Testis (tissue), 2 donors: ENCODE measurements at regions not wholly inside any gene's neighbourhood (a gene's known extent, or its start where the extent isn't known, plus 50 kb on each side); places are given as distances from the start of the nearest gene placed in this dataset.

Source experiments
- DNase-seq: peaks from one replicate; pipeline ENCODE4 v3.0.0-alpha.2; 2019
- H3K27ac ChIP-seq, 2 donors: fragments of 200-600 bp; sonication (generic); one replicate each; pipeline ENCODE4 v1.5.1; 2019
- H3K27me3 ChIP-seq: fragments of 200-600 bp; sonication (generic); one replicate; pipeline ENCODE4 v1.5.1; 2019
- H3K36me3 ChIP-seq: fragments of 200-600 bp; sonication (generic); one replicate; pipeline ENCODE4 v1.5.1; 2017; ENCODE audit warnings: low read depth; ENCODE audit errors: missing control alignments
- H3K4me1 ChIP-seq: fragments of 200-600 bp; sonication (generic); one replicate; pipeline ENCODE4 v1.5.1; 2019
- H3K4me3 ChIP-seq, 2 donors: fragments of 200-600 bp; sonication (generic); one replicate each; pipeline ENCODE4 v1.5.1; 2017 to 2019
- H3K9me3 ChIP-seq: fragments of 200-600 bp; sonication (generic); one replicate; pipeline ENCODE4 v1.5.1; 2017
- POLR2A ChIP-seq: fragments of 450-650 bp; IDR thresholded peaks from one replicate; pipeline ENCODE4 v1.6.1; 2017; ENCODE audit warnings: antibody characterized with exemption, mild to moderate bottlenecking, moderate library complexity
- whole genome bisulfite sequencing, 2 donors: methylation state at CpG; one replicate each; pipeline ENCODE4 v1.1.5; 2018; 5-methylcytosine and 5-hydroxymethylcytosine counted together
- intact Hi-C: fragments of 100-400 bp; cut with DNase I; formaldehyde crosslinking; loops from one replicate; pipeline ENCODE4 v1.15.1; 2023; ENCODE audit warnings: low total_unique reads
- TF ChIP-seq, protein P1 (sequence below), 3 experiments: fragments of 450-650 bp in 2 of 3; fragments of 200-600 bp in 1 of 3; sonication (generic) in 1 of 3; IDR thresholded peaks; one replicate each; pipeline ENCODE4 v1.5.1; 2016 to 2019; ENCODE audit warnings: antibody characterized with exemption in 3 of 3, mild to moderate bottlenecking in 2 of 3, moderate library complexity in 1 of 3

DNA sequence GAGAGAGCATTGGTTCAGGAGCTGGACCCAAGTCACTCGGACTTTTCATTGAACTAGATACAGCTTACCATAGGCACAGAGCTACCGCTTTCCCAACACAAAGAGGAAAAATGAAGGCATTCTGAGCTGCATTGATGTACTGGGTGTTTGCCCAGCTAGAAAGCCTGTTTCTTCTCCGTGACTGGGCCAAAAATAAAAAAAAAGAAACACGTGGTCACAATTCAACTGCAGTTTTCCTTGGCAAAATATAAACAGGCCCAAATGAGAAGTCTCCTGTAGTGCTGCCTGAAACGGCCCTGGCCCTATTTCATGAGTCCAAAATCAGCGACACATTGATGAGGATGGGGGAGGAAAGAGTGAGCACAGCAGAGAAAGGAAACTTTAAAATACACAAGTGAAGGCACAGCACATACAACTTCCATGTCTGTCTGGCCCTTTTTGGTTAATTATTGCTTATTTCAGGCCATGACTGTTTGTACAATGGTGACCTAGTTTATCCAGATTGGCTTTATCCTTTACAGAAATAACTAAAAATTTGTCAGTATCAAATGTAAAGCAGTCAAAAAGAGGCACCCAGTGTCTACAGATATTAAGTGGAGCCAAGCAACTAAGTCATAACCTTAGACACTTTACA lies 179.7 kb downstream of the ICOS start:
- Histone ChIP-seq H3K27me3 (no peaks in the 10 kb centered on the region), H3K27ac (peak overlapping the region in 1 of 2 donors; percentile 44)

DNA sequence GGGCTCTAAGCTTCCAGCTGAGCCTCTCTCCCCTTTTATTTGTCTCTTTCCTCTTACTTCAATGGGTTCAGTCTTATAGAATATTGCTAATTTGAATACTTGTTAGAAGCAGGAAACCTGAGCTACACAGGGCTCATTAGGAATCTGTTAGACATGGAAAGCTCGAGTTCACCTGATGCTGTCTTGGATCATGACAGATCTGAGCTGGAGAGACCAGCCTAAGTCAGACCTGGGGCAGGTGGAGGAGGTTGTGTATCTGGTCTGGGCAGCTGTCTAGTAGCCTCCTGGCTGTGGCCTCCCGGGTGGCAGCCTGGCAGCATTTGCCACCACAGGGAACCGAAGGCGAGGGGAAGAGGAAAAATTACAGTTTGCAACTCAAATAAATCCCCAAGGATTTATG lies 185.9 kb downstream of the ICOS start:
- DNase-seq, result no peak
- Histone ChIP-seq H3K27ac (no peak overlapping the region), H3K9me3 (no peaks in the 10 kb centered on the region), H3K36me3 (no peaks in the 10 kb centered on the region), H3K27me3 (no peaks in the 10 kb centered on the region), H3K4me3 (no peak overlapping the region), H3K4me1 (no peaks in the 10 kb centered on the region)
- intact Hi-C loops, result no loop called here
- TF ChIP-seq, protein P1, sequence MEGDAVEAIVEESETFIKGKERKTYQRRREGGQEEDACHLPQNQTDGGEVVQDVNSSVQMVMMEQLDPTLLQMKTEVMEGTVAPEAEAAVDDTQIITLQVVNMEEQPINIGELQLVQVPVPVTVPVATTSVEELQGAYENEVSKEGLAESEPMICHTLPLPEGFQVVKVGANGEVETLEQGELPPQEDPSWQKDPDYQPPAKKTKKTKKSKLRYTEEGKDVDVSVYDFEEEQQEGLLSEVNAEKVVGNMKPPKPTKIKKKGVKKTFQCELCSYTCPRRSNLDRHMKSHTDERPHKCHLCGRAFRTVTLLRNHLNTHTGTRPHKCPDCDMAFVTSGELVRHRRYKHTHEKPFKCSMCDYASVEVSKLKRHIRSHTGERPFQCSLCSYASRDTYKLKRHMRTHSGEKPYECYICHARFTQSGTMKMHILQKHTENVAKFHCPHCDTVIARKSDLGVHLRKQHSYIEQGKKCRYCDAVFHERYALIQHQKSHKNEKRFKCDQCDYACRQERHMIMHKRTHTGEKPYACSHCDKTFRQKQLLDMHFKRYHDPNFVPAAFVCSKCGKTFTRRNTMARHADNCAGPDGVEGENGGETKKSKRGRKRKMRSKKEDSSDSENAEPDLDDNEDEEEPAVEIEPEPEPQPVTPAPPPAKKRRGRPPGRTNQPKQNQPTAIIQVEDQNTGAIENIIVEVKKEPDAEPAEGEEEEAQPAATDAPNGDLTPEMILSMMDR (IDR thresholded peaks at IDR 0.05), result no peak
- no peak for TF ChIP-seq POLR2A
- 68 to 83% methylated on average over 4 of the region's 4 CpGs for WGBS, 2 donors

More for the DNA sequence above, 179.7 kb downstream of the ICOS start:
- intact Hi-C loops, result no loop called here
- 48 to 64% methylated on average over 6 of the region's 6 CpGs for WGBS, 2 donors
- TF ChIP-seq, protein P1 (IDR thresholded peaks at IDR 0.05), result no peak
- no peak for TF ChIP-seq POLR2A
- Histone ChIP-seq H3K4me1 (no peaks in the 10 kb centered on the region), H3K36me3 (no peaks in the 10 kb centered on the region), H3K9me3 (no peaks in the 10 kb centered on the region), H3K4me3 (no peak overlapping the region)
- no peak for DNase-seq

DNA sequence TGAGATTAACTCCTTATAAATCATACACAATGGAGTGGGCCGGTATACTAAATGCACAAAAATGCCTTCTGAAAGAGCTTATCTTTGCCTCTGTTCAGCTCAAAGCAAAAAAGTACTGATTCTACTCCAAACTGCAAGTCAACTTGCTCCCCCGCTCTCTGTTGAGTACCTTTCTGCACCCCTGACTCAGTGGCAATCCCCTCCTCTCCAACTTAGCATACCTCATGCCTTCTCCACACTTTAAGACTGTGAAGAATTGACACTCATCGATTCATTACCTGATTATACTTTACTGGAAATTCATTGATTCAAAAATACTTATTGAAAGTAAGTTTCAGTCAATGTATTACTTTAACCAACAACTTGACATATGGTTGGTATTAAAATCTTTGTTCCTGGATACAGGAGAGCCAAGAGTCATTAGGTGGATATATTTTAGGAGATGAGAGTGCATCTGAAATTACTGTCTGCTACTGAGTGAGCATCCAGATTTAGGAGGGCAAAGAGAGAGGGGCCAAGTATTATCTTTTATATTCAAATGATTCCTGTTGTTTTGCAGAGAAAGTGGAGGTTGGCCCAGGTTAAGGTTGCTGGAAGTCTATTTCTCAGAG lies 187.7 kb downstream of the ICOS start:
- Histone ChIP-seq H3K27me3 (no peaks in the 10 kb centered on the region), H3K9me3 (no peaks in the 10 kb centered on the region), H3K27ac (no peak overlapping the region), H3K4me3 (no peak overlapping the region), H3K36me3 (no peaks in the 10 kb centered on the region), H3K4me1 (no peaks in the 10 kb centered on the region)
- no peak for DNase-seq
- TF ChIP-seq POLR2A, result no peak
- WGBS, 2 donors, result 91 to 93% methylated on average over 3 of the region's 3 CpGs
- intact Hi-C loops, result no loop called here

DNA sequence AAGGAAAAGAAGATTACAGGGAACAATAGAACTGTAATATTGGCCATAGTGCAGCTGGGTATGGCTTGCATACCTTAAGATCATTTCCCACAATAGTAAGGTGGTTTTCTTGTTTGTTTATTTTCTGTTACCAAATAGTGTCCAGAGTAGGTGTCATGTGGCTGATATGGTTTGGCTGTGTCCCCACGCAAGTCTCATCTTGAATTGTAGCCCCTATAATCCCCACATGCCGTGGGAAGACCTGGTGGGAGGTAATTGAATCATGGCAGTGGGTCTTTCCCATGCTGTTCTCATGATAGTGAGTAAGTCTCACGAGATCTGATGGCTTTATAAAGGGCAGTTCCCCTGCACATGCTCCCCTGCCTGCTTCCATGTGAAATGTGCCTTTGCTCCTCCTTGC lies 190.1 kb downstream of the ICOS start:
- Histone ChIP-seq H3K27me3 (no peaks in the 10 kb centered on the region), H3K36me3 (no peaks in the 10 kb centered on the region), H3K4me1 (no peaks in the 10 kb centered on the region), H3K9me3 (no peaks in the 10 kb centered on the region), H3K27ac (no peak overlapping the region), H3K4me3 (no peak overlapping the region)
- WGBS, 2 donors, result 88 to 89% methylated on average over 3 of the region's 3 CpGs
- DNase-seq, result no peak
- intact Hi-C loops, result no loop called here
- TF ChIP-seq, protein P1 (IDR thresholded peaks at IDR 0.05), result no peak
- TF ChIP-seq POLR2A, result no peak

DNA sequence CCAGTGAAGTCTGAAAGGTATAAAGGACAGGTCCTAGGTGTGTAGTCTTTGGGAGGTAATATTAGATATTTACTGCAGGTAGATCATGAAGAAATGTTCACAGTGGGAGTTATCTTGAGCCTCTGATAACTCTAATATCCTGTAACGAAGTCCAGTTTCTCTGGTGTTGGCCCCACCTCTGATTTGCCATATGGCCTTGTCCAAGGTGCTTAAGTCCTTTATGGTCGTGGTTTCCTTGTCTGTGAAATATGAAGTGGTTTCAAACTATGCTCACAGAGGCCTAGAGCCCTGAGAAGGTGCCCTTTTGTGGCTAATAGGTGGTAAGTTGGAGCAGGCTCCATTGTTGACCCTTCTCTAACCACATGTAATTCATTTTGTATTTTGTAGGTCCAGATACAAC lies 190.7 kb downstream of the ICOS start:
- H3K9me3 ChIP-seq, result no peaks in the 10 kb centered on the region
- no peaks in the 10 kb centered on the region for H3K36me3 ChIP-seq
- H3K4me1 ChIP-seq, result no peaks in the 10 kb centered on the region
- H3K27ac ChIP-seq, result no peak overlapping the region
- DNase-seq, result no peak
- TF ChIP-seq POLR2A, result no peak
- TF ChIP-seq, protein P1 (IDR thresholded peaks at IDR 0.05), result no peak
- no peak overlapping the region for H3K4me3 ChIP-seq
- no peaks in the 10 kb centered on the region for H3K27me3 ChIP-seq
- 45 to 59% methylated on average over 2 of the region's 2 CpGs for WGBS, 2 donors
- intact Hi-C loops, result no loop called here
